Stomach (tissue), 4 donors: ENCODE measurements at regions not wholly inside any gene's neighbourhood (a gene's known extent, or its start where the extent isn't known, plus 50 kb on each side); places are given as distances from the start of the nearest gene placed in this dataset.

Experiments
- EP300 ChIP-seq: sonication (generic); formaldehyde crosslinking; IDR thresholded peaks from one replicate; pipeline ENCODE4 v1.6.1; 2017; ENCODE audit warnings: antibody characterized with exemption
- POLR2A ChIP-seq, 4 donors: fragments of 450-650 bp; IDR thresholded peaks; one replicate each; pipeline ENCODE4 v1.6.1; 2016; ENCODE audit warnings: antibody characterized with exemption in 4 of 4, control low read depth in 2 of 4, mild to moderate bottlenecking in 1 of 4, moderate library complexity in 1 of 4
- POLR2AphosphoS5 ChIP-seq, 3 donors: sonication (generic); formaldehyde crosslinking; IDR thresholded peaks; one replicate each; pipeline ENCODE4 v1.6.1; 2016; ENCODE audit warnings: antibody characterized with exemption in 3 of 3
- TF ChIP-seq, protein P1 (sequence below), 7 experiments: fragments of 450-650 bp in 4 of 7; fragments of 200-600 bp in 3 of 7; sonication (generic) in 3 of 7; IDR thresholded peaks; one replicate each; pipeline ENCODE4 v1.5.1; 2016 to 2019; ENCODE audit warnings: antibody characterized with exemption in 7 of 7, control low read depth in 2 of 7, mild to moderate bottlenecking in 1 of 7

DNA sequence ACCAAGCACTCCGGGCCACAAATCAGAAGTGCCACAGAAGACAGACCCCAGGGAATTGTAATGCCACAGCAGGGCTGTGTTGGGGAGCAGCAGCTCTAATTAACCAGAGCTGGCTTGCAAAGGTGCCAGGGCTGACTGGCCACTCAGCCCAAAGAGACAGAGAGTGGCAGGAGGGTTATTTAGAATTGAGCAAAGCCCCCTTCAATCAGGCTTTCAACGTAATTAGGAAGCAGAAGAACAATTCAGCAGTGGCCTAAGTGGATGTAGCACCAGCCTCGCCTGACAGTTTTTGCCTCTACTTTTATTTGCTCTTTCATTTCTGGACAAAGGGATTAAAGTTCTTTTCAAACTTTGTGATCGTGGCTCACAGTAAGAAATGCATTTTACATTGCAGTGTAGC, 278.3 kb upstream of the IRX3 start:
- TF ChIP-seq EP300 (no peak), POLR2AphosphoS5 (IDR thresholded peaks at IDR 0.05) (no peak), POLR2A (IDR thresholded peaks at IDR 0.05) (no peak)
- TF ChIP-seq, protein P1, sequence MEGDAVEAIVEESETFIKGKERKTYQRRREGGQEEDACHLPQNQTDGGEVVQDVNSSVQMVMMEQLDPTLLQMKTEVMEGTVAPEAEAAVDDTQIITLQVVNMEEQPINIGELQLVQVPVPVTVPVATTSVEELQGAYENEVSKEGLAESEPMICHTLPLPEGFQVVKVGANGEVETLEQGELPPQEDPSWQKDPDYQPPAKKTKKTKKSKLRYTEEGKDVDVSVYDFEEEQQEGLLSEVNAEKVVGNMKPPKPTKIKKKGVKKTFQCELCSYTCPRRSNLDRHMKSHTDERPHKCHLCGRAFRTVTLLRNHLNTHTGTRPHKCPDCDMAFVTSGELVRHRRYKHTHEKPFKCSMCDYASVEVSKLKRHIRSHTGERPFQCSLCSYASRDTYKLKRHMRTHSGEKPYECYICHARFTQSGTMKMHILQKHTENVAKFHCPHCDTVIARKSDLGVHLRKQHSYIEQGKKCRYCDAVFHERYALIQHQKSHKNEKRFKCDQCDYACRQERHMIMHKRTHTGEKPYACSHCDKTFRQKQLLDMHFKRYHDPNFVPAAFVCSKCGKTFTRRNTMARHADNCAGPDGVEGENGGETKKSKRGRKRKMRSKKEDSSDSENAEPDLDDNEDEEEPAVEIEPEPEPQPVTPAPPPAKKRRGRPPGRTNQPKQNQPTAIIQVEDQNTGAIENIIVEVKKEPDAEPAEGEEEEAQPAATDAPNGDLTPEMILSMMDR (IDR thresholded peaks at IDR 0.05), result no peak
